Mucosa of rectum (tissue), 2 donors: ENCODE measurements at regions not wholly inside any gene's neighbourhood (a gene's known extent, or its start where the extent isn't known, plus 50 kb on each side); places are given as distances from the start of the nearest gene placed in this dataset.

ENCODE experiments used
- H3K27ac ChIP-seq, 2 donors: one replicate each; pipeline ENCODE4 v1.7.0; 2013; ENCODE audit warnings: inconsistent platforms in 2 of 2, low read depth in 2 of 2, low read length in 2 of 2
- H3K27me3 ChIP-seq, 2 donors: one replicate each; pipeline ENCODE4 v1.7.0; 2013; ENCODE audit warnings: low read length in 2 of 2; ENCODE audit not compliant: control insufficient read depth in 2 of 2, insufficient read depth in 2 of 2
- H3K36me3 ChIP-seq, 2 donors: one replicate each; pipeline ENCODE4 v1.7.0; 2013; ENCODE audit warnings: low read length in 2 of 2; ENCODE audit not compliant: control insufficient read depth in 2 of 2, insufficient read depth in 2 of 2
- H3K4me1 ChIP-seq, 2 donors: one replicate each; pipeline ENCODE4 v1.7.0; 2013; ENCODE audit warnings: low read length in 2 of 2, mild to moderate bottlenecking in 1 of 2; ENCODE audit not compliant: control insufficient read depth in 2 of 2, insufficient read depth in 2 of 2
- H3K4me3 ChIP-seq, 2 donors: one replicate each; pipeline ENCODE4 v1.7.0; 2013; ENCODE audit warnings: low read length in 2 of 2
- H3K9ac ChIP-seq, 2 donors: one replicate each; pipeline ENCODE4 v1.7.0; 2013; ENCODE audit warnings: low read length in 2 of 2, low read depth in 1 of 2, mild to moderate bottlenecking in 1 of 2
- H3K9me3 ChIP-seq, 2 donors: one replicate each; pipeline ENCODE4 v1.7.0; 2013; ENCODE audit warnings: low read length in 2 of 2; ENCODE audit not compliant: control insufficient read depth in 2 of 2
- donor health status: healthy.
- donor health status: Normal muscosa, but diverticular disease.

DNA sequence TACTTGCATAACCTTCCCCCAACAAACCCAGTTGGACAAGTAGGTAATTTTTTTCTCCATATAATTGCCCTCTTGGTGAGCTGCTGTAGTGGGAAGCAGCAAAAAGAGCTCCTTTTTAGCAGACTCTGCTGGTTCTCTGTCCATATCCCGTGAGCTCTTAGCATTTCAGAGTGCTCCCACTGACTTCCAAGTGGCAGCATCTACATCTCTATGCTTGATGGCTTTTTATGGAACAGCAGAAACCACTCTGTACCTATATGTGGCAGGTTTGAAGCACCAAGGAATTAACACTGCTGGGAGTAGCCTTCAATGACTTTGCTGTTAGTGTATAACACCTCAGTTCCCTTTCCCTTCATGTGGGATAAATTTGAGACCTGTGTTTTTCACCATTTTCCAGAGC lies 168.4 kb upstream of the NHS start:
- H3K4me3 ChIP-seq = no peak overlapping the region
- no peak overlapping the region for H3K27ac ChIP-seq
- H3K27me3 ChIP-seq = peaks cover 0 to 4% of the 10 kb centered on the region in 2 donors
- H3K9me3 ChIP-seq = no peaks in the 10 kb centered on the region
- no peaks in the 10 kb centered on the region for H3K4me1 ChIP-seq
- H3K36me3 ChIP-seq = no peaks in the 10 kb centered on the region
- no peak overlapping the region for H3K9ac ChIP-seq

DNA sequence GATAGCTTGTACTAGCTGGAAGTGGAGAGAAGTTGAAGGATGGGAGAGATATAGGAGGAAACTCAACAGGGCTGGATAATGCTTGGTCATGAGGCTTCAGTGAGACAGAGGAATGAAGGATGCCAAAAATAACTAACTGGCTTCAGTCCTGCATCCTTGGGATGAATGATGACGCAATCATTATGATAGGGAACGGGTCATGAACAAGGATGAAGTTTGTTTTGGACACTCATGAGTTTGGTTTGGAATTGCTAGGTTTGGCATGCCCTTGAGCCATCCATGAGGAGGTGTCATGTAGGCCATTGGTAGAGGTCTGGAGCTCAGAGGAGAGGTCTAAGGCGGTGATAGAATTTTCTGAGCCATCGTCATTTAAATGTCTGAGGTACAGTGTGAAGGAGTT lies 160.0 kb upstream of the NHS start:
- no peaks in the 10 kb centered on the region for H3K36me3 ChIP-seq
- H3K9me3 ChIP-seq = no peaks in the 10 kb centered on the region
- H3K4me1 ChIP-seq = no peaks in the 10 kb centered on the region
- H3K4me3 ChIP-seq = no peak overlapping the region
- no peaks in the 10 kb centered on the region for H3K27me3 ChIP-seq
- H3K9ac ChIP-seq = no peak overlapping the region
- H3K27ac ChIP-seq = no peak overlapping the region

DNA sequence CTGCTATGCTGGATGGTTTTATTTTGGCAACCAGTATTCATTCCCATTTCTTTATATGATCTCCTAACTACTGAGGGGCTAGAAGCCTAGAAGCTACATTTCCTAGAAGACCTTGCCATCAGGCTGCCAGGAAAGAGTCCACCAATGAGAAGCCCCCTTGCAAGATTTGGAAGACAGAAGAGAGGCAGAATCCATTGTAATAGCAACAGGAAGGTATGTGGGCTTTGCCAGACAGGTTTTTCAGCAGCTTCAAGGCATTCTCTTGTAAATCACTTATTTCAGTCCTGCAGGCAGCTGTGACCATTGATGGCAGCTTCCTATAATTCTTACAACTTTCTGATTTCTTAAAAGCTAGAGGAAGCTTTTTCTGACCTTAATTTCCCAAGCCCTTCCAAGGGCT lies 148.3 kb upstream of the NHS start:
- Histone ChIP-seq H3K36me3 (no peaks in the 10 kb centered on the region), H3K9ac (no peak overlapping the region), H3K27me3 (peaks cover 0 to 3% of the 10 kb centered on the region in 2 donors), H3K4me3 (no peak overlapping the region), H3K4me1 (no peaks in the 10 kb centered on the region), H3K9me3 (no peaks in the 10 kb centered on the region), H3K27ac (no peak overlapping the region)

DNA sequence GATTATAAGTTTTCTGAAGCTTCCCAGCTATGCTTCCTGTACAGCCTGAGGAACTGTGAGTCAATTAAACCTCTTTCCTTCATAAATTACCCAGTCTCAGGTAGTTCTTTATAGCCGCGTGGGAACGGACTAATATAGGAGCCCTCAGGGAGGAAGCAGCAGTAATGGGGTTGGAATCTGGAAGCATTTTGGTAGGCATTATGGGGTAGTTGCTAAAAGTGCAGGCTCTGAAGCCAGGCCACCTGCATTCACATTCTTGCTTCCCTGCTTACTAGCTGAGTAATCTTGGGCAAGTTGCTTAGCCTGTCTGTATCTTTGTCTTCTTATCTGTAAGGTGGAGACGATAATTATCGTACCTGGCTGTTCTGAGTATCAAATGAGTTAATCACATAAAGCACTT lies 137.9 kb upstream of the NHS start:
- Histone ChIP-seq H3K36me3 (no peaks in the 10 kb centered on the region), H3K9ac (no peak overlapping the region), H3K4me3 (no peak overlapping the region), H3K27me3 (peaks cover 0 to 8% of the 10 kb centered on the region in 2 donors), H3K9me3 (no peaks in the 10 kb centered on the region), H3K4me1 (no peaks in the 10 kb centered on the region), H3K27ac (no peak overlapping the region)

DNA sequence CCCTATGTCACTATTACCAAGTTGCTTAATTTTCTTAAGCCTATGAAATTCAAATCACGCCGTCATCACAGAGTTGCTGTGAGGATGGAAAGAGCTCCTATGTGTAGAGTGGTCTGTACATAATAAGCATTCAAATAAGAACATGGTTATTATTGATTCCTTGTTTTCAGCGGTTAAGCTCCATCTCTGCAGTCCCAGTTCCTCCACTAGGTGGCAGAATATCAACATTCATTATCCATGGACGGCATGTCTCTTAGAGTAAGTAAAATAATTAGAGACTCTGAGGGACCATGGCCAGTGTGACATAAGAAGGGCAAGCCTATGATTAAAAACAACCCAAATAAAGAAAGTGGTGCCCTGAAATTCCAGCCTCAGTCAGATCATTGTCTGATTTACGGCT lies 132.5 kb upstream of the NHS start:
- H3K36me3 ChIP-seq = no peaks in the 10 kb centered on the region
- H3K9ac ChIP-seq = no peak overlapping the region
- no peak overlapping the region for H3K4me3 ChIP-seq
- no peaks in the 10 kb centered on the region for H3K9me3 ChIP-seq
- no peak overlapping the region for H3K27ac ChIP-seq
- no peaks in the 10 kb centered on the region for H3K4me1 ChIP-seq
- H3K27me3 ChIP-seq = peaks cover 0 to 8% of the 10 kb centered on the region in 2 donors

DNA sequence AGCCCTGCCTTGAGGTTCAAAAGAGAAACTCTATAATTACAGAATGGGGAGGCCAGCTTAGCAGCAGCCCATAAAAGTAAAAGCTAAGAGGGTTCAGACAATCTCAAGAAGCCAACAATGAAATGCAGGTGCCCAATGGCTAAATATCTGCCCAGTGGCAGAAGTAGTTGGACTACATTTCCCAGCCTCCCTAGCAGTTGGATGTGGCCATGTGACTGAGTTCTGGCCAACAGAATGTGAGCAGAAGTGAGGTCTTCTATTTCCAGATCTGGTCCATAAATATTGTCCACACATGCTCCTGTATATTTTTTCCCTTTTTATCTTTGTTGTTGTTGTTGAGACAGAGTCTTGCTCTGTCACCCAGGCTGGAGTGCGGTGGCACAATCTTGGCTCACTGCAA lies 127.9 kb upstream of the NHS start:
- Histone ChIP-seq H3K4me3 (no peak overlapping the region), H3K27ac (no peak overlapping the region), H3K9ac (no peak overlapping the region), H3K4me1 (no peaks in the 10 kb centered on the region), H3K27me3 (no peaks in the 10 kb centered on the region), H3K9me3 (no peaks in the 10 kb centered on the region), H3K36me3 (no peaks in the 10 kb centered on the region)

DNA sequence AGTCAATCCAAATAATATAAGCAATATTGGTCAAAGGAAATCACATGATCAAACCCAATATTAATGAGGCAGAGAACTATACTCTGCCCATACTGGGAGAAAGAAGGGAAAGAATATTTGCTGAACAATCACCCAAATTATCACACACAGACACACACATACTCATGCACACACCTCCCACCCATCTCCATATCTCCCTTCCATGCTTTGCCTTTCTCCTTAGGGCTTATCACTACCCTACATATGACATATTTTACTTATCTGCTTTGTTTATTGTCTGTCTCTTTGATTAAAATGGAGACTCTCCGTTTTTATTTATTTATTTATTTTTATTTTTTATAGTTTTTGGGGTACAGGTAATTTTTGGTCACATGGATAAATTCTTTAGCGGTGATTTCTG lies 112.9 kb upstream of the NHS start:
- H3K9me3 ChIP-seq = peaks cover 0 to 6% of the 10 kb centered on the region in 2 donors
- H3K36me3 ChIP-seq = no peaks in the 10 kb centered on the region
- H3K4me3 ChIP-seq = no peak overlapping the region
- no peak overlapping the region for H3K27ac ChIP-seq
- no peak overlapping the region for H3K9ac ChIP-seq
- H3K27me3 ChIP-seq = no peaks in the 10 kb centered on the region
- H3K4me1 ChIP-seq = no peaks in the 10 kb centered on the region

DNA sequence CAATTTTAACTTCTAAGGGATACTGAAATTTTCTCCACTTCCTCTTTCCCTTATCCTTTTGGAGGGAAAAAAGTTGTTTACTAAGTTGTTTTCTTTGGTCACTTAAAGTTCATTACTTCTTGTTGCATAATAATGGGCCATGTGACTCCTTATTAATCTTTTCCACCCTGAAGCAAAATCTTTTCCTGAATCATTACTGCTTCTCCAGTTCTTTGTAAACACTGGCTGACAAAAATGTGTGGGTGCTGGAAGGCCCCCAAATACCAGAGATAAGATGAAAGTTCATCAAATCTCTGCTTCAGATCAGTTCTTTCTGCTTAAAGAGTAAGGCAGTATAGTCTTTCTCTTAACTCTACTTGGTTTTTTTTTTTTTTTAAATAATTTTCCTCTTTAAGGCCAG lies 108.9 kb upstream of the NHS start:
- peaks cover 0 to 6% of the 10 kb centered on the region in 2 donors for H3K9me3 ChIP-seq
- H3K4me1 ChIP-seq = no peaks in the 10 kb centered on the region
- H3K4me3 ChIP-seq = no peak overlapping the region
- H3K27me3 ChIP-seq = no peaks in the 10 kb centered on the region
- H3K36me3 ChIP-seq = no peaks in the 10 kb centered on the region
- H3K9ac ChIP-seq = no peak overlapping the region
- H3K27ac ChIP-seq = no peak overlapping the region

DNA sequence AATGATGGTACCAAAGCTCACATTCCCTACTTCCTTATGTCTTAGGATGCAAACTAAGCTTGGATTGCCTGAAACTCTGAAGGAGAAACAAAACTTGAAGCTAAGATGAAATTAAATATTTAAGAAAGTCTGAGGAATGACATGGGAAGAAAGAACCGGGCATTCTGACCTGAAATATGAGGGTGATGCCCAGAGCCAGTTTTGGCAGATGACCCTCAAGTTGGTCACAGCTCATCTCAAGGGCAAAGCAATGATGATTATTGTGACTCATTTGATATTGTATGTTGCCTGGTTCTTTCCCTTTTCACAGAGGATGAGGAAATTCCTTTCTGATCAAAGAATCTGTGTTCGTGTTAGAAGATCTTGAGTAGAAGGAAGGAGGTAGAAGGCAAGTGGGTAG lies 96.0 kb upstream of the NHS start:
- no peaks in the 10 kb centered on the region for H3K36me3 ChIP-seq
- no peak overlapping the region for H3K4me3 ChIP-seq
- no peaks in the 10 kb centered on the region for H3K4me1 ChIP-seq

DNA sequence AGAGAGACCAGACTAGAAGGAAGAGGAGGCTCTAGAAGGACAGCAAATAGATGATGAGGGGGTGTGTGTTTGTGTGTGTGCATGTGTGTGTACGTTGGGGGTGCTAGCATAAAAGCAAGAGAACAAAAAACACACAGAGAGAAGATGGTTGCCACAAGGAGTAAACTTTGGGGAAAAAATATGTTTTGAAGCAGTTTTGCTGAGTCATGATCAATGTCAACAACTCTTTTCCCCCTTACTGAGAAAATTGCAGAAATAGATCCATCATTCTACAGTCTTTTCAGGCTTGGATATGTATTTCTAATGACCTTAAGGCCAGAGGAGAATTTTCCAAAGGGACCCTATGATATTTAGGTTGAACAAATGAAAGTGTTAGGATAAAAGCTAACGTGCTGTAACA lies 89.0 kb upstream of the NHS start:
- Histone ChIP-seq H3K9me3 (peaks cover 0 to 3% of the 10 kb centered on the region in 2 donors), H3K27ac (no peak overlapping the region), H3K27me3 (no peaks in the 10 kb centered on the region), H3K4me3 (no peak overlapping the region), H3K36me3 (no peaks in the 10 kb centered on the region), H3K4me1 (no peaks in the 10 kb centered on the region), H3K9ac (no peak overlapping the region)

More for the DNA sequence above, 96.0 kb upstream of the NHS start:
- Histone ChIP-seq H3K9ac (no peak overlapping the region), H3K27me3 (no peaks in the 10 kb centered on the region), H3K9me3 (no peaks in the 10 kb centered on the region), H3K27ac (no peak overlapping the region)
